ENCODE measurements at regions not wholly inside any gene's neighbourhood (a gene's known extent, or its start where the extent isn't known, plus 50 kb on each side); places are given as distances from the start of the nearest gene placed in this dataset.

- Histone ChIP-seq H3K9me1 (ENCODE audit: control insufficient read depth, insufficient read depth, low read length) (no peaks in the 10 kb centered on the region), H3K4me3 (no peak overlapping the region), H3K9ac (ENCODE audit: insufficient read depth in 1 of 2, low read depth in 2 of 2, low read length in 2 of 2) (no peak overlapping the region), H3K36me3 (ENCODE audit: control insufficient read depth, insufficient read depth, low read length) (no peaks in the 10 kb centered on the region), H3K4me2 (ENCODE audit: insufficient read depth, low read length) (no peak overlapping the region), H3K9me3 (replicated peaks; ENCODE audit: control insufficient read depth, insufficient read depth, low read depth, low read length) (no peaks in the 10 kb centered on the region), H3K27me3 (ENCODE audit: control insufficient read depth in 2 of 2, insufficient read depth in 2 of 2, low read length in 2 of 2) (no peaks in the 10 kb centered on the region), H3K27ac (ENCODE audit: extremely low read depth, low read depth, low read length) (no peak overlapping the region), H4K20me1 (replicated peaks; ENCODE audit: control insufficient read depth, insufficient read depth, low read length) (no peaks in the 10 kb centered on the region), H3K79me2 (ENCODE audit: control insufficient read depth, insufficient read depth, low read length) (no peaks in the 10 kb centered on the region), H2AFZ (ENCODE audit: low read depth, low read length) (no peak overlapping the region), H3K4me1 (replicated peaks in 1 of 2; ENCODE audit: control insufficient read depth in 2 of 2, insufficient read depth in 2 of 2, low read length in 2 of 2) (no peaks in the 10 kb centered on the region)
- no peak for TF ChIP-seq NCOA4 (IDR thresholded peaks at IDR 0.05; ENCODE audit: partially characterized antibody)
- TF ChIP-seq ZNF511 (CRISPR knock-in tag; IDR thresholded peaks at IDR 0.05): no peak
- TF ChIP-seq PHF20 (IDR thresholded peaks at IDR 0.05; ENCODE audit: partially characterized antibody): no peak
- no peak for TF ChIP-seq SOX6 (IDR thresholded peaks at IDR 0.05)
- TF ChIP-seq STAG1 (CRISPR knock-in tag; IDR thresholded peaks at IDR 0.05; ENCODE audit: borderline replicate concordance): no peak
- TF ChIP-seq GATA2 (CRISPR knock-in tag; IDR thresholded peaks at IDR 0.05): no peak
- TF ChIP-seq, protein P1, sequence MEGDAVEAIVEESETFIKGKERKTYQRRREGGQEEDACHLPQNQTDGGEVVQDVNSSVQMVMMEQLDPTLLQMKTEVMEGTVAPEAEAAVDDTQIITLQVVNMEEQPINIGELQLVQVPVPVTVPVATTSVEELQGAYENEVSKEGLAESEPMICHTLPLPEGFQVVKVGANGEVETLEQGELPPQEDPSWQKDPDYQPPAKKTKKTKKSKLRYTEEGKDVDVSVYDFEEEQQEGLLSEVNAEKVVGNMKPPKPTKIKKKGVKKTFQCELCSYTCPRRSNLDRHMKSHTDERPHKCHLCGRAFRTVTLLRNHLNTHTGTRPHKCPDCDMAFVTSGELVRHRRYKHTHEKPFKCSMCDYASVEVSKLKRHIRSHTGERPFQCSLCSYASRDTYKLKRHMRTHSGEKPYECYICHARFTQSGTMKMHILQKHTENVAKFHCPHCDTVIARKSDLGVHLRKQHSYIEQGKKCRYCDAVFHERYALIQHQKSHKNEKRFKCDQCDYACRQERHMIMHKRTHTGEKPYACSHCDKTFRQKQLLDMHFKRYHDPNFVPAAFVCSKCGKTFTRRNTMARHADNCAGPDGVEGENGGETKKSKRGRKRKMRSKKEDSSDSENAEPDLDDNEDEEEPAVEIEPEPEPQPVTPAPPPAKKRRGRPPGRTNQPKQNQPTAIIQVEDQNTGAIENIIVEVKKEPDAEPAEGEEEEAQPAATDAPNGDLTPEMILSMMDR (IDR thresholded peaks at IDR 0.05 in 2 of 3, conservative IDR thresholded peaks at IDR 0.05 in 1 of 3; ENCODE audit: insufficient read depth in 2 of 3, low read depth in 1 of 3, low read length in 3 of 3): no peak
- no peak for TF ChIP-seq NFXL1 (CRISPR knock-in tag; IDR thresholded peaks at IDR 0.05)
- TF ChIP-seq EWSR1 (IDR thresholded peaks at IDR 0.05; ENCODE audit: borderline replicate concordance, low read depth, partially characterized antibody): no peak
- TF ChIP-seq NCOA6 (IDR thresholded peaks at IDR 0.05): no peak
- no peak for TF ChIP-seq TEAD4 (IDR thresholded peaks at IDR 0.05; ENCODE audit: low read length)
- no peak for TF ChIP-seq TEAD4 (CRISPR knock-in tag; IDR thresholded peaks at IDR 0.05; ENCODE audit: borderline replicate concordance)
- no peak for TF ChIP-seq MTA2 (IDR thresholded peaks at IDR 0.05; ENCODE audit: low read depth)
- no peak for TF ChIP-seq PCBP1 (IDR thresholded peaks at IDR 0.05; ENCODE audit: low read depth, low read length, poor library complexity, severe bottlenecking)
- no peak for TF ChIP-seq DNMT1 (IDR thresholded peaks at IDR 0.05)
- no peak for DNase-seq (ENCODE audit: extremely low read depth in 1 of 4, low spot score in 3 of 4)
- CTCF ChIA-PET (ENCODE audit: low intra/inter-chr PET ratio): no interaction called here
- POLR2A ChIA-PET: no interaction called here
- 1% methylated on average over 4 of the region's 4 CpGs for WGBS (ENCODE audit: insufficient coverage, low coverage, missing lambda C conversion rate)
- no peak for FAIRE-seq
- no TSS peak for BruUV-seq (replicated peaks)
- no peak for ATAC-seq
- intact Hi-C loops (cut with micrococcal nuclease) (no loop called here), in situ Hi-C loops (cut with MboI) (loop anchor here (25.0 kb wide), 1 partner anchor 453 kb away; no protein-coding TSS in a partner anchor)
These were observed 222.1 kb downstream of the LMX1A start for GRCh38 chr1:165134431-165134830.
